HG03196 (cell line): ENCODE measurements at regions not wholly inside any gene's neighbourhood (a gene's known extent, or its start where the extent isn't known, plus 50 kb on each side); places are given as distances from the start of the nearest gene placed in this dataset.
"Not testable (repeated sequence)": the region's sequence is repeated elsewhere in the genome, so short reads cannot be mapped to it uniquely, and the experiment has no call there.

Experiments used
- ATAC-seq: cut with Tn5 transposase; IDR thresholded peaks from one replicate; pipeline ENCODE4 v1.9.1; 2021; ENCODE audit not compliant: unreplicated experiment

DNA sequence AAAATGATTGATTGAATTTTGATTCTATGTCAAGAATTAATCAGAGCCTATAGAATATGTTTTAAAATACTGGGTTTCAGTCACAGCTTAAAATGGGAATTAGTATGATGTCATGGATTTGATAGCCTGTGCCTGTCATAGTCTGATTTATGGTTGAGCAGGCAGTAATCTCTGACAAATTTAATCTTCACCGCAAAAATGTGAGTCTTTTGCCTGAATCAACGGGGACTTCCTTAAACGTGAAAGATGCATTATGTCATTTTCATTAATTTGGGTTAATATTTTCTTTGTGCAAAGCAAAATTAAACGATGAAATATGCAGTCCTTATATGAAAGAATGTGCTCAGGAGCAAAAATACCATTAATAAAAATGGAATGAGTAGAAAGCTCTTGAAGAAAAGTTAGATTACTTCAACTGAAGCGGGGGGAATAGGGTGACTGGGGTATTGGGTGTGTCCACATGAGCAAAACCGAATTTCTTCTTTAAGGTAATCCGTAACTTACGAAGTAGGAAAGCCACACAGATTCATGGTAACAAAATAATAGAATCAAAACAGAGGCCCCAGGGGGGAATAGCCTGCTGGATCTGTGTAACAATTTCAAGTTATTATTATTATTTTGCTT, 339.6 kb upstream of the NOX3 start:
- no peak for ATAC-seq

DNA sequence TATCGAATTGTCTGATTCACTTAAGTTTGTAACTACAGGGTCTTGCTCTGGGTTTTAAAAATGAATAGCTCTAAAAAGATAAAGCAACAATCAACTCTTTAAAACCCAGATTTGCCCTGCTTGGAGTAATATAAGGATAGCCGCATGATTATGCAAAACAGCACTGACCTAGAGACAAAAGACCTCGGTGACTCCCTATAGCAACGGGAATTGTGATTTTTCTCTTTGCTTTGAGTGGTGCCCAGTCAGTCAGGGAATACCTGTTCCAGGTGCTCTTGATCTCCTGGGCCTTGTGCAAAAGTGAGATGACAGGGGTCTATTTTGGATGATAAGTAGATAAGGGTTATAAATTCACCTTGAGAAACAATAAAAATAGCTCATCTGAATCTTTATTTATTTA, 336.3 kb upstream of the NOX3 start:
- ATAC-seq, result no peak

DNA sequence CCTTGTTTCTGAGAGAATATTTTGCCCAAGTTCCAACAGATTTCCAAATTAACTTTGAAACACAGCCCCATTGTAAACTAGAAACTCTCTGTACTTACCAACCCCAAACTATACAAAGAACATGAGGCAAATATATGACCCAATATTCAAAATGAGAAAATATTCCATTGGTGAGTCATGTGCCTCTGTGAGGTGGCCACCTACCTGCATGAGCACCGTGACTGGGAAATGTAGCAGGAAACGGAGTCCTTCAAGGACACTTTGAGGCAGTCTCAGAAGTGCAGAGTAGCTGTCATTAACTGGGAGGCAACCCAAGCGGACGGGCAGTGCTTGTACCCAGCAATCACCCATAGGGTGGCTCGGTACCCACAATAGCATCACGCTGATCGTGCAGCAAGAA, 335.5 kb upstream of the NOX3 start:
- no peak for ATAC-seq

DNA sequence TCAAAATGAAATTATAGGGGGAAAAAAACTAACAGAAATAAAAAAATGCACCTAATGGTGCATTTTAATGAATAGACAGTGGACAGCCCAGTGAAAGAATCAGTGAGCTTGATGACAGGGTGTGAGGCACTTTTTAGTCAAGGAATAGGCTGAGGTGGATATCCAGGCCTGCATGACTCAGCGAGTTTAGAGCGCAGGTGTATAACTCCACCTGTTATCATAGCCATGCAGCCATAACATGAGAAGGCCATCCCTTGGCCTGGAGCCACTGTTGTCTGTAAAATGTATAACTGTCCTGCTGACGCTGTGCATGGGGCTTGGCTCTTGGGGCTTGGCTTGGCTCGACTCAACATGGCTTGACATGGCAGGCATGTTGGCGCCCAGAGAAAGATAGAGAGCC, 331.5 kb upstream of the NOX3 start:
- ATAC-seq, result no peak

DNA sequence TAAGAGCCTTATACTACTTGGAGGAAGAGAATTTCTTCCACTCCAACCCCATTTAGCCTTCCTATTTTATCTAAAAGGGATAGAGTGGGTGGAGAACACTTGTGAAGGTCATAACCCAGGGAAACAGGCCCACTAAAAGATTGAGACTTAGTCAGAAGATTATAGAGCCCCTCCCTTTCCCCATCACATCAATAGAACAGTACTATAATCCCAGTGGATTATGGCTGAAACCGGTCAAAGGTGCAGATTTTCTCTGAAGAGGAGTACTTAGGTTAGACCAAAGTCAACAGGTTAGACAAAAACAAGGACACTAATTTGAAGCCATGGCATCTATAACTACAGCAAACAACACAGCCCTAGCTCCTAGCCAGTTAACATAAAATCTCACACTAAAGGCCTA, 330.9 kb upstream of the NOX3 start:
- no peak for ATAC-seq

DNA sequence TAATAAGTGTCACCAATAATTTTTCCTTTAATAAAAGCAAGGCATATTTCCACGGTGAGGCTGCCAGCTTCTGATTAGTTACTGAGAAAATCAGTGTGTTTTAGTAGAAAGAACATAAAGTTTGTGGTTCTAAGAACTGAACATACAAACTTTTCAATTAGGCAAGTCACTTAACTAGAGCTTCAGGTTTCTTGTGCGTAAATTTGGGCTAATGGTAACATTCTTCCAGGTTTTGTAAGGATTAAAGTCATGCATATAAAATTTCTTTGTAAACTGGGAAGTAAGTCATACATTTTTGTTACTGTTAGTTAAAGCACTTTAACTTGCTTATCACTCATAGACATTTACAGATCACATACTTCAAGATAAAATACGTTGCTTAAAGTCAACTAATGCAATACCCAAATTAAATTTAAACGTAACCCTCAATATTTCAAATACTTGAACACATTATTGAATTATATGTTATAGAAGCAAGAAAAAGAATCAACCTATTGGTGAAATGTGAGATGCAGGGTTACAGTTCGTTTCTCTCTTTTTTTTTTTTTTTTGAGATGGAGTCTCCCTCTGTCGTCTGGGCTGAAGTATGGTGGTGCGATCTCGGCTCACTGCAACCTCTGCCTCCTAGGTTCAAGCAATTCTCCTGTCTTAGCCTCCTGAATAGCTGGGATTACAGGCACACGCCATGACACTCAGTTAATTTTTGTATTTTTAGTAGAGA, 327.3 kb upstream of the NOX3 start:
- ATAC-seq, result no peak

DNA sequence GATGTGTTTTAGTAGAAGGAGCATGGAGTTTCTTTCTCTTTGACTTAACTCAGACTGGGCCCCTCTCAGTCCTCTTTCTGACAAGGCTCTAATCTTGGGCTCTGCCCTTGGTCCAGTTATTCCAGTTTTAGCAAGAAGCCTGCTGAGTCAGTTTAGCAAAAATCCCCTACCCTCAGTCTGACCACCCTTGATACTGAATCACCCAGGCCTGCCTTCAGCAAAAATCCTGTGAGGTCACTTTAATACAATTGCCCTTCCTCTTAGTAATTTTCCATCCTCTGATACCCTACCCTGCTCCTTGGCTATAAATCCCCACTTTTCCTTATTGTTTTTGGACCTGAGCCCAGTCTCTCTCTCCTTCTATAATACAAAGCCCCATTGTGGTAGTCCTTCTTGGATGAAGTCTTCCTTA, 326.7 kb upstream of the NOX3 start:
- no peak for ATAC-seq

DNA sequence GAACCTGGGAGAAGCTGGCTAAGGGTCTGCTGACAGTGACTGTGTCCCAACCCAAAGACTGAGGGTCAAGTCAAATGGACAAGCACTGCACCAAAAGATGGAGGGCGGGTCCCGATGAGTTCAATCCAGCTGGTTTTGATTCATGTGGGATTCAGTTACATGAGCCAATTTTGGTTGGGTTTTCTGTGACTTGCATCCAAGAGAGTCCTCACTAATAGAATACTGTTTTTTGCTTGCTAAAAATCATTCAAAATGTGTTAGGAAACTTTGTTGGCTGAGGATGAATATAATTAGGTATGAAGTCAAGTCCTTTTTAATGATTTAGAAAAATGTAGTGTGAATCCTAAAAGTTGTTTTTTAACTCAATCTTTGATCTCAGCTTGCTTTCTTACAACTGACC, 323.8 kb upstream of the NOX3 start:
- ATAC-seq, result no peak

DNA sequence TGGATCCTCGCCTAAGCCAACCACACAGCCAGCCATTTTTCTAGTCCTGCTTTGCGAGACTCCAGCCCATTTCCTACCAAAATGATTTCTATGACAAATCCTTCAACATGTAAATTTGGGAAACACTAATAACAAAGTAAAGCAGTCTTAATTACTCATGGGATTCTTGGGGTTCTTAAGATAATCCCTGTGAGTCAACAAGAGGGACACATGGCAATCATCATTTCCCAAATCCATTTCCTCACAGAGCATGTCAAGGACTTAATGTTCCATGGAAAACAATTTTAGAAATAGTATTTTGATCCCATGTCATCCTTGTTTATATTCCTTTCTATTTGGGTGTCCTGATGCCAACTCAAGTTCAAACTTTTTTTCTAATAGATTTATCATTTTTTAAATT, 322.7 kb upstream of the NOX3 start:
- no peak for ATAC-seq

DNA sequence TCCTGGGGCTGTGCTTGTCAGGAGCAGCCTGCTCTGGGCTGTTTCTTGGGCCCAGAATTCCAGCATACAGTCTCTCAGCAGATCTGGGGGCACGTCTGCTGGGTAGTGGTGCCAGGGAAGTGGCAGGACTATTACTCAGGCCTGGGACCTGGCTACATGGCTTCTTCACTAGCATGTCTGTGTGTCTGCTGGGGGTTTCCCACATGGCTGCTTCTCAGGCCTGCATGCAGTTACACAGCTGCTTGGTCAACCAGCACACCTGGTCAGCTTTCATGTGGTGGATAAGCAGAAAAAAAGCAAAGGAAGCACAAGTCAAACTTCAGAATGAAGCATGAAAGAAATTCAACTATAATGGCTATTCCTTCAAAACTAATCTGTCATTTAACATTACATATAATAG, 316.2 kb upstream of the NOX3 start:
- ATAC-seq, result no peak

DNA sequence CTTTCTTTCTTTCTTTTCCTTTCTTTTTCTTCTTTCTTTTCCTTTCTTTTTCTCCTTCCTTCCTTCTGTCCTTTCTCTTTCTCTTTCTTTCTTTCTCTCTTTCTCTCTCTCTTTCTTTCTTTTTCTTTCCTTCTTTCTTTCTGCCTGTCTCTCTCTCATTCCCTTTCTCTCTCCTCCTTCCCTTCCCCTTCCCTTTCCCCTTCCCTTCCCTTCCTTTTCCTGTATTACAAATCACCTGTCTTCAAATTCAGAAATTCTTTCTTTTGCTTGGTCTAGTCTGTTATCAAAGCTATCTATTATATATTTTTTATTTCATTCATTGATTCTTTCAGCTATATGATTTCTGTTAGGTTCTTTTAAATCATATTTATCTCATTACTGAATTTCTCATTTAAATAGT, 315.2 kb upstream of the NOX3 start:
- ATAC-seq, result no peak

DNA sequence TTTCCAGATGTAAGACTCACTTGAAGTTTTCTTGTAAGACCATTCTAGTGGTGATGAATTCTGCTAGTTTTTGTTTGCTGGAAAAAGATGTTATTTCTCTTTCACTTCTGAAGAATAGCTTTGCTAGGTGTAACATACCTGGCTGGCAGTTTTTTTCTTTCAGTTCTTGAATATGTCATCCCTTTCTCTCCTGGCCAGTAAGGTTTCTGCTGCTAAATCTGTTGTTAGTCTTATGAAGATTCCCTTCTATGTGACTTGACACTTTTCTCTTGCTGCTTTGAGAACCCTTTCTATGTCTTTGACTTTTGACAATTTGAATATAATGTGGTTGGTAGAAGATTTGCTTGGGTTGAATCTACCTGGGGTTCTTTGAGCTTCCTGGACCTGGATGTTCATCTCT, 314.7 kb upstream of the NOX3 start:
- no peak for ATAC-seq

DNA sequence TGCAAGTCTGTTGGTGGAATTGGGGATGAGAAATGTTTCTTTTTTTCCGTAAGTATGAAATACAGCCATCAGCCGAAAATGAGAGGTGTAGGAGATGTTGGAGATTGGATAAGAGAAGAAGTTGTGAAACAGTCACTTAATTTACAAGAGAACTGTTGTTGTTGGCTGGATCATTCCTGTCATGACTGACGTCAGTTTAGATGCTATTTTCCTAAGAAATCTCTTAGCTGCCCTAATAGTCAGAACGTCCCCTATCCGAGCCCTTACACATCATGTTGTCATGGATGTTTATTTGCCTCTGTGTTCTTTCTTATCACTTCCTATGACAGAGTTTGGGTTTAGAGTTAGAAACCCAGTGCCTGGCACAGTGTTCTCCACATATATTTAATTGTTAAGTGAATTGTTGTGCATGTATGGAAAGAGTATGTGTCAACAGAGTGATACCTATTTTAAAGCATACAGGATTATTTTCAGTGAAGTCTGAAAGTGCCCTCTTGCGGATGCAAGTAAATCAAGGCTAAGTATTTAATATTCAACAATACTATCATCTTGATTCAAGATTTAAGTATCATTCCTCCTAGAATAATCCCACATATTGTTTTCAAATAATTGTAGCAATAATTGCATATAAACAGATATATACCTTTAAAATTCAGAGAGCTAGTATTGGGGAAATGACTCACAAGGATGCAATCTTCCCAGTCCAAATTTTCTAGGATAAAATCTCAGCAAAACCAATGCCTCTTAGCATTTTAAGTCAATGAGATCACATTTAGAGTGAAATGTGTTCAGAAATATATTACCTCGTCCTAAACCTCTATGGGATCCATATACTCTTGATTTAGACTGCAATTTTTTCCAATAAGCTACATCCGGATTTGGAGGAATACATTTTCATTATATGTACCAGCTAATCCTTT, 309.9 kb upstream of the NOX3 start:
- no peak for ATAC-seq

DNA sequence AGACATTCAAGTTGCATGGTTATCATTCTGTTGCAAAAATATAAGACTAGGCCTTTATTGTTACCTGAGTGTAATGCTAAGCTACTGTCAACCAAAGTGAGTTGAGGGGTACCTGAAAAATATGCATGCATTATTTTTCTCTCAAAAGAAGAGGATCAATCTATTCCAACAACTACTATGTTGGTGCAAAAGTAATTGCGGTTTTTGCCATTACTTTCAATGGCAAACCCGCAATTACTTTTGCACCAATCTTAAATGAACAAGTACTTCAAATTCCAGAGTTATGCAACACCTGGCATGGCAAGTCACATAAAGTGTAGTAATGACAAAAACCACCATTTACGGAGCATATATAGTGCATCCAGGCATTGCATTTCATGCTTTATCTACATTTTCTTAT, 307.0 kb upstream of the NOX3 start:
- ATAC-seq, result no peak

DNA sequence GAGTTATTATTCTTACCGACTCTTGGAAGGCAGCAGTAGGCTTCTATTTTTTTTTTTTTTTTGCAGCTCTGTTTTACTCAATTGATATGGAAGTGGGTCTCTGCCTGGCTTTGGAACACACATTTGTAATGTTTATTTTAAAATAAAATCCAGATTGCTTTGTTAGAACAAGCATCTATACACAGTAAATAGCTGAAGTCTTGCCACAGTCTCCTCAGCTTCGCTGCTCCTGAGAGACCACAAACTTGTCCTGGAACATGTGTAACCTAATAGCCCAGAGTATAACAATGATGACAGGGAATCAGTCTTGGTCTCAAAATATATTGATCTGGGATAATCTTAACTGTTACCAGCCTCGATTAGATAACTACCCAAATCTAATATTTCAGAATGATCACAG, 299.8 kb upstream of the NOX3 start:
- ATAC-seq, result no peak

DNA sequence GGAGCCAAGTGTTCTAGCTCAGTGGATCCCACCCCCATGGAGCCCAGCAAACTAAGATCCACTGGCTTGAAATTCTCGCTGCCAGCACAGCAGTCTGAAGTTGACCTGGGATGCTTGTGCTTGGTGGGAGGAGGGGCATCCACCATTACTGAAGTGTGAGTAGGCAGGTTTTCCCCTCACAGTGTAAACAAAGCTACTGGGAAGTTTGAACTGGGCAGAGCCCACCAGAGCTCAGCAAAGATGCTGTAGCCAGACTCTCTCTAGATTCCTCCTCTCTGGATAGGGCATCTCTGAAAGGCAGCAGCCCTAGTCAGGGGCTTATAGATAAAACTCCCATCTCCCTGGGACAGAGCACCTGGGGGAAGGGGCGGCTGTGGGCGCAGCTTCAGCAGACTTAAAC, 293.1 kb upstream of the NOX3 start:
- ATAC-seq, result not testable (repeated sequence)

DNA sequence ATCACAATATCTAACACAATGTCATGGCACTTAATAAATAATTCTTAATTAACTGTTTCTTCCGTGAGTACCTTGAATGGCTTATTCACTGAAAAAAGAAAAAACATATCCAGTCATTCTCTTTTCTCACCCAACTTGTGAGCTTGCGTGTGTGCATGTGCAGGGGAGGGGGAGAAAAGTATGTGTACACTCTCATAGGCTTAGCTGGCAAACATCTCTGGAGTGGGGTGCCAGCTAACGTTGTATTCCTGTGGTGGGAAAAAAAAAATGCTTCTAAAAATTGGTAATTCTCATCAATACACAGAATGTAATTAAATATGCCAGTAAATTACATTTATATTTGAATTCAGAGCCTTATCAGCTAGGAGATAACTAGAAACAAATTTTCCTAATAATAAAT, 291.9 kb upstream of the NOX3 start:
- no peak for ATAC-seq

DNA sequence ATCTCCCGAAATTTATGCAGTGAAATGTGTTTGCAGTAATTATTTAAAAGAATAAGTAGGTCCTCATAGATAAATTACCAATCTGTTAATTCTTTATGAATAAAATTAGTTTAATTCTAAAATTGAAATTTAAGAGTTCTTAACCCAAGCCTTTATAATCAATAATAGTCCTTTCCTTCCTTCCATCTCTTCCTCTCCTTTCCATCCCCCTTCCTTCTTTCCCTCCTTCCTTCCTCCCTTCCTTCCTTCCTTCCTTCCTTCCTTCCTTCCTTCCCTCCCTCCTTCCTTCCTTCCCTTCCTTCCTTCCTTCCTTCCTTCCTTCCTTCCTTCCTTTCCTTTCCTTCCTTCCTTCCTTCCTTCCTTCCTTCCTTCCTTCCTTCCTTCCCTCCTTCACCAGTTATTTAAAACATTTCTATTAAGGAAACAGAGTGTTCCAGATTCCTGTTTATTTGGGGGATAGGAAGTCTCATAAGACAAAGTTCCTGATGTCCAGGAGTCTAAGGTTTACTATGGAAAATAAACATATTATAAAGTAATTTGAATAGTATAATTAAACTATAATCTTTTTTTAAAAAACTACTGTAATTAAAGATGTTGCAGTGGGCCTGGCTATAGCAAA, 285.3 kb upstream of the NOX3 start:
- ATAC-seq, result no peak

DNA sequence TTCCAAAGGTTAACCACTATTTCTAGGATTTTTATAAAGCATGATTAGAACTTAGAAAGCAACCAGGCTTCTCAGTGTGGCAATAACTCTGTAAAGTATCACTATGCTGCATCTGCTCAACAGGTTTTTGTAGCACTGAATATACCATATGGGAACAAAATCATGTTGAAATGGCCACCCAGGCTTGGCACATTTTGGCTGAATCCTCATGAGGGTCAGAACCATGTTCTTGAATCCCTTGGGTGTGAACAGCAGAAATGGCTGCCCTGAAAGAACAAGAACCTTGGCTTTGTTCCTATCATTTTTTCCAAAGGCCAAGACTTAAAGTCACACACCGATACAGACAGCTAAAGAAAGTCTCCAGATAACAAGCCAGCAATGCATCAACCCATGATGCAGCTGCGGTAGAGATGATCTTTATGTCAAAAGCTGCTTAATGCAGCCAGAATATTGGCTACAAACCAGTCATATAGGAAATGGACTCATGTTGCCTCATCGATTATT, 283.0 kb upstream of the NOX3 start:
- no peak for ATAC-seq

DNA sequence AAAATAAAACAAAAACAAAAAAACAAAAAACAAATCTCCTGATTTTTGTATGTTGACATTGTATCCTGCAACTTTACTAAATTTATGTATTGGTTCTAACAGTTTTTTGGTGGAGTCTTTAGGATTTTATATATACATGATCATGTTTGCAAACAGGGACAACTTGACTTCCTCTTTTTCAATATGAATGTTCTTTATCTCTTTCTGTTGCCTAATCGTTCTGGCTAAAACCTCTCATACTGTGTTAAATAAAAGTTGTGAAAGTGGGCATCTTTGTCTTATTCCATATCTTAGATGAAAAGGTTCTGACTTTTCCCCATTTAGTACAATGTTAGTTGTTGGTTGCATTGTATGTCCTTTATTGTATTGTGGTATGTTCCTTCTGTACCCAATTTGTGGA, 261.7 kb upstream of the NOX3 start:
- no peak for ATAC-seq

DNA sequence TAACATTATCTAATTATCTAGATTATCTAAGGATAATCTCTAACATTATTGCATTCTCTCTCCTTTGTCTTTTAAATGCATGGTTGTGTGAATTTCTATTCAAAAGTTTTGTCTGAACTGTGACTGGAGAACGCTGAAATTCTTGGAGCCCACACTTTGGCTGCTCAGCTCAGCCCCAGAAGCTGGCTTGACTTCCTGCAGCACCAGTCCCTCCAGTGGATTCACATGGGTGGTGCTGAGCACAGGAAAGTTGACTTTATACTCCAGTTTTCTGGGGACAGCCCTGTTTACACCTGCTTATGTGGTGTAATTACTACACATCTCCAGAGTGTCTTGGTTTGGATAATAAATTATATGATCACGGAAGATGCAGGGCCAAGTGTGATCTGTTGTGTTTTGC, 255.1 kb upstream of the NOX3 start:
- no peak for ATAC-seq
